Testis (tissue), 2 donors: ENCODE measurements at regions not wholly inside any gene's neighbourhood (a gene's known extent, or its start where the extent isn't known, plus 50 kb on each side); places are given as distances from the start of the nearest gene placed in this dataset.

Source experiments
- DNase-seq: peaks from one replicate; pipeline ENCODE4 v3.0.0-alpha.2; 2019
- H3K27ac ChIP-seq, 2 donors: fragments of 200-600 bp; sonication (generic); one replicate each; pipeline ENCODE4 v1.5.1; 2019
- H3K27me3 ChIP-seq: fragments of 200-600 bp; sonication (generic); one replicate; pipeline ENCODE4 v1.5.1; 2019
- H3K36me3 ChIP-seq: fragments of 200-600 bp; sonication (generic); one replicate; pipeline ENCODE4 v1.5.1; 2017; ENCODE audit warnings: low read depth; ENCODE audit errors: missing control alignments
- H3K4me1 ChIP-seq: fragments of 200-600 bp; sonication (generic); one replicate; pipeline ENCODE4 v1.5.1; 2019
- H3K4me3 ChIP-seq, 2 donors: fragments of 200-600 bp; sonication (generic); one replicate each; pipeline ENCODE4 v1.5.1; 2017 to 2019
- H3K9me3 ChIP-seq: fragments of 200-600 bp; sonication (generic); one replicate; pipeline ENCODE4 v1.5.1; 2017
- POLR2A ChIP-seq: fragments of 450-650 bp; IDR thresholded peaks from one replicate; pipeline ENCODE4 v1.6.1; 2017; ENCODE audit warnings: antibody characterized with exemption, mild to moderate bottlenecking, moderate library complexity
- WGBS, 2 donors: methylation state at CpG; one replicate each; pipeline ENCODE4 v1.1.5; 2018; 5-methylcytosine and 5-hydroxymethylcytosine counted together
- intact Hi-C: fragments of 100-400 bp; cut with DNase I; formaldehyde crosslinking; loops from one replicate; pipeline ENCODE4 v1.15.1; 2023; ENCODE audit warnings: low total_unique reads
- TF ChIP-seq, protein P1 (sequence below), 3 experiments: fragments of 450-650 bp in 2 of 3; fragments of 200-600 bp in 1 of 3; sonication (generic) in 1 of 3; IDR thresholded peaks; one replicate each; pipeline ENCODE4 v1.5.1; 2016 to 2019; ENCODE audit warnings: antibody characterized with exemption in 3 of 3, mild to moderate bottlenecking in 2 of 3, moderate library complexity in 1 of 3

DNA sequence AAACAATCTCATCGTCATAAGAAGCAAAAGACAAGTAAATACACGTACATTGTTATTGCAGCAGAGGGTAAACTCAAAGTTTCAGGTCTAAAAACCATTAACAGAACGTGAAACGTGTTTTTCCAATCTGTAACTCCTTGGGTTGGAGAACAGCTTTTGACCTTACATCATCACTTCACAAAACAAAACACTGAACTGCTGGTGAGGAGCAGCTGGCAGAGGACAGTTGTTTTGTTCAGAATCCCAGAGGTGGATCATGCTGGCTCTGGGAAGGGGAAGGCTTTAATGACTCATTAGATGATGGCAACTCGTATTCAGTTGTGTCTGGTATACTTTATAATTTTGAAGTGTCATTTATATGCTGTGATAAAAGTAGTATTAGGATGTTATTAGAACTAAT lies 923.0 kb upstream of the CELF2 start:
- WGBS, 2 donors, result 58 to 67% methylated on average over 5 of the region's 5 CpGs
- intact Hi-C loops, result no loop called here
- H3K4me3 ChIP-seq, result no peak overlapping the region
- H3K9me3 ChIP-seq, result no peaks in the 10 kb centered on the region
- H3K36me3 ChIP-seq, result no peaks in the 10 kb centered on the region
- TF ChIP-seq POLR2A, result no peak
- TF ChIP-seq, protein P1, sequence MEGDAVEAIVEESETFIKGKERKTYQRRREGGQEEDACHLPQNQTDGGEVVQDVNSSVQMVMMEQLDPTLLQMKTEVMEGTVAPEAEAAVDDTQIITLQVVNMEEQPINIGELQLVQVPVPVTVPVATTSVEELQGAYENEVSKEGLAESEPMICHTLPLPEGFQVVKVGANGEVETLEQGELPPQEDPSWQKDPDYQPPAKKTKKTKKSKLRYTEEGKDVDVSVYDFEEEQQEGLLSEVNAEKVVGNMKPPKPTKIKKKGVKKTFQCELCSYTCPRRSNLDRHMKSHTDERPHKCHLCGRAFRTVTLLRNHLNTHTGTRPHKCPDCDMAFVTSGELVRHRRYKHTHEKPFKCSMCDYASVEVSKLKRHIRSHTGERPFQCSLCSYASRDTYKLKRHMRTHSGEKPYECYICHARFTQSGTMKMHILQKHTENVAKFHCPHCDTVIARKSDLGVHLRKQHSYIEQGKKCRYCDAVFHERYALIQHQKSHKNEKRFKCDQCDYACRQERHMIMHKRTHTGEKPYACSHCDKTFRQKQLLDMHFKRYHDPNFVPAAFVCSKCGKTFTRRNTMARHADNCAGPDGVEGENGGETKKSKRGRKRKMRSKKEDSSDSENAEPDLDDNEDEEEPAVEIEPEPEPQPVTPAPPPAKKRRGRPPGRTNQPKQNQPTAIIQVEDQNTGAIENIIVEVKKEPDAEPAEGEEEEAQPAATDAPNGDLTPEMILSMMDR (IDR thresholded peaks at IDR 0.05), result no peak
- H3K27ac ChIP-seq, result no peak overlapping the region
- no peak for DNase-seq
- no peaks in the 10 kb centered on the region for H3K27me3 ChIP-seq
- peaks cover 4% of the 10 kb centered on the region for H3K4me1 ChIP-seq

- Histone ChIP-seq H3K4me3 (no peak overlapping the region), H3K9me3 (no peaks in the 10 kb centered on the region), H3K36me3 (no peaks in the 10 kb centered on the region), H3K4me1 (peaks cover 4% of the 10 kb centered on the region), H3K27ac (no peak overlapping the region), H3K27me3 (no peaks in the 10 kb centered on the region)
- no peak for DNase-seq
- intact Hi-C loops, result no loop called here
- TF ChIP-seq, protein P1 (IDR thresholded peaks at IDR 0.05), result no peak
- TF ChIP-seq POLR2A, result no peak
Measured at GRCh38 chr10:10096296-10096695, 921.4 kb upstream of the CELF2 start.

DNA sequence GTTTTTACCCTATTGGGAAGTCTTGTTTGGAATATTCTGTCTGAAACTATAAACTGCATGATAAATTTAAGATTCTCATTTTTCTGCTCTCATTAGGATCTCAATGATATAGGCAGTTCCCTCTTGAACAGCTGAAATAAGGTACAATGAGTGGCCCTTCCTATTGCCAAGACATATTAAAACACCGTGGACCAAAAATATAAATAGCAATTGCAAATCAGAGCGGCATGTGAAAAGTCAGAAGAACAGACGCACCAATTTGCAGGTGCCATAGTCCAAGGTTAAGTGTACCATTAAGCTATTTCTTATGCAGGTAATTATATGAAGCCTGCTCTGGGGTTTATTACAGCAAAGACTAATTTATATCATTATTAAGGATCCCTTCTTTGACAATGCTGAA lies 920.8 kb upstream of the CELF2 start:
- WGBS, 2 donors, result 61 to 66% methylated on average over 3 of the region's 3 CpGs
- Histone ChIP-seq H3K27ac (no peak overlapping the region), H3K4me1 (peaks cover 4% of the 10 kb centered on the region), H3K4me3 (no peak overlapping the region), H3K9me3 (no peaks in the 10 kb centered on the region), H3K36me3 (no peaks in the 10 kb centered on the region), H3K27me3 (no peaks in the 10 kb centered on the region)
- TF ChIP-seq POLR2A, result no peak
- TF ChIP-seq, protein P1 (IDR thresholded peaks at IDR 0.05), result no peak
- DNase-seq, result no peak
- intact Hi-C loops, result no loop called here

GRCh38 chr10:10101106-10101505 lies 916.6 kb upstream of the CELF2 start:
- H3K27ac ChIP-seq, result no peak overlapping the region
- H3K9me3 ChIP-seq, result no peaks in the 10 kb centered on the region
- intact Hi-C loops, result no loop called here
- DNase-seq, result no peak
- H3K36me3 ChIP-seq, result no peaks in the 10 kb centered on the region
- TF ChIP-seq, protein P1 (IDR thresholded peaks at IDR 0.05), result no peak
- TF ChIP-seq POLR2A, result no peak
- H3K4me1 ChIP-seq, result no peaks in the 10 kb centered on the region
- H3K4me3 ChIP-seq, result no peak overlapping the region
- WGBS, 2 donors, result 85 to 89% methylated on average over 5 of the region's 5 CpGs
- no peaks in the 10 kb centered on the region for H3K27me3 ChIP-seq

- H3K4me3 ChIP-seq, result no peak overlapping the region
- intact Hi-C loops, result no loop called here
- no peaks in the 10 kb centered on the region for H3K27me3 ChIP-seq
- no peak for DNase-seq
- H3K36me3 ChIP-seq, result no peaks in the 10 kb centered on the region
- no peaks in the 10 kb centered on the region for H3K9me3 ChIP-seq
- H3K4me1 ChIP-seq, result no peaks in the 10 kb centered on the region
- H3K27ac ChIP-seq, result no peak overlapping the region
- TF ChIP-seq POLR2A, result no peak
- TF ChIP-seq, protein P1 (IDR thresholded peaks at IDR 0.05), result no peak
- 84 to 85% methylated on average over 5 of the region's 5 CpGs for WGBS, 2 donors
Measured at GRCh38 chr10:10110844-10111490, 906.7 kb upstream of the CELF2 start.
